Neutrophil (primary cell): ENCODE measurements at regions not wholly inside any gene's neighbourhood (a gene's known extent, or its start where the extent isn't known, plus 50 kb on each side); places are given as distances from the start of the nearest gene placed in this dataset.

Source experiments
- H3K27ac ChIP-seq: fragments of 200-600 bp; sonication (generic); 2 replicates; pipeline ENCODE4 v1.5.1; 2016; ENCODE audit warnings: mild to moderate bottlenecking, moderate library complexity
- H3K27me3 ChIP-seq: fragments of 200-600 bp; sonication (generic); 2 replicates; pipeline ENCODE4 v1.6.0; 2016; ENCODE audit warnings: mild to moderate bottlenecking
- H3K36me3 ChIP-seq: fragments of 200-600 bp; sonication (generic); 2 replicates; pipeline ENCODE4 v1.5.1; 2017
- H3K4me1 ChIP-seq, 2 experiments: fragments of 200-600 bp in 1 of 2; sonication (generic) in 1 of 2; 1 replicate in 1 of 2; 2 replicates in 1 of 2; pipeline versions ENCODE4 v1.5.1 to v1.6.1; 2013 to 2016; ENCODE audit warnings: low read depth in 1 of 2, low read length in 1 of 2, mild to moderate bottlenecking in 1 of 2, moderate library complexity in 1 of 2; ENCODE audit not compliant: control insufficient read depth in 1 of 2, insufficient read depth in 1 of 2
- H3K4me3 ChIP-seq, 2 experiments: fragments of 200-600 bp in 1 of 2; sonication (generic) in 1 of 2; 1 replicate in 1 of 2; 2 replicates in 1 of 2; pipeline ENCODE4 v1.5.1; 2013 to 2016; ENCODE audit warnings: low read depth in 1 of 2, low read length in 1 of 2, mild to moderate bottlenecking in 1 of 2, moderate library complexity in 1 of 2
- H3K9me3 ChIP-seq: fragments of 200-600 bp; sonication (generic); 2 replicates; pipeline ENCODE4 v1.5.1; 2016
- TF ChIP-seq, protein P1 (sequence below): fragments of 200-600 bp; sonication (generic); IDR thresholded peaks from 2 replicates; pipeline ENCODE4 v1.5.1; 2016; ENCODE audit warnings: antibody characterized with exemption

GRCh38 chr12:3933074-3933818 lies 60.0 kb upstream of the PARP11 start:
- TF ChIP-seq, protein P1, sequence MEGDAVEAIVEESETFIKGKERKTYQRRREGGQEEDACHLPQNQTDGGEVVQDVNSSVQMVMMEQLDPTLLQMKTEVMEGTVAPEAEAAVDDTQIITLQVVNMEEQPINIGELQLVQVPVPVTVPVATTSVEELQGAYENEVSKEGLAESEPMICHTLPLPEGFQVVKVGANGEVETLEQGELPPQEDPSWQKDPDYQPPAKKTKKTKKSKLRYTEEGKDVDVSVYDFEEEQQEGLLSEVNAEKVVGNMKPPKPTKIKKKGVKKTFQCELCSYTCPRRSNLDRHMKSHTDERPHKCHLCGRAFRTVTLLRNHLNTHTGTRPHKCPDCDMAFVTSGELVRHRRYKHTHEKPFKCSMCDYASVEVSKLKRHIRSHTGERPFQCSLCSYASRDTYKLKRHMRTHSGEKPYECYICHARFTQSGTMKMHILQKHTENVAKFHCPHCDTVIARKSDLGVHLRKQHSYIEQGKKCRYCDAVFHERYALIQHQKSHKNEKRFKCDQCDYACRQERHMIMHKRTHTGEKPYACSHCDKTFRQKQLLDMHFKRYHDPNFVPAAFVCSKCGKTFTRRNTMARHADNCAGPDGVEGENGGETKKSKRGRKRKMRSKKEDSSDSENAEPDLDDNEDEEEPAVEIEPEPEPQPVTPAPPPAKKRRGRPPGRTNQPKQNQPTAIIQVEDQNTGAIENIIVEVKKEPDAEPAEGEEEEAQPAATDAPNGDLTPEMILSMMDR = no peak
- H3K27me3 ChIP-seq = peaks cover 23% of the 10 kb centered on the region
- no peak overlapping the region for H3K4me3 ChIP-seq
- H3K36me3 ChIP-seq = no peaks in the 10 kb centered on the region
- no peaks in the 10 kb centered on the region for H3K9me3 ChIP-seq
- H3K4me1 ChIP-seq = peaks cover 7% of the 10 kb centered on the region in 2 experiments
- H3K27ac ChIP-seq = no peak overlapping the region

DNA sequence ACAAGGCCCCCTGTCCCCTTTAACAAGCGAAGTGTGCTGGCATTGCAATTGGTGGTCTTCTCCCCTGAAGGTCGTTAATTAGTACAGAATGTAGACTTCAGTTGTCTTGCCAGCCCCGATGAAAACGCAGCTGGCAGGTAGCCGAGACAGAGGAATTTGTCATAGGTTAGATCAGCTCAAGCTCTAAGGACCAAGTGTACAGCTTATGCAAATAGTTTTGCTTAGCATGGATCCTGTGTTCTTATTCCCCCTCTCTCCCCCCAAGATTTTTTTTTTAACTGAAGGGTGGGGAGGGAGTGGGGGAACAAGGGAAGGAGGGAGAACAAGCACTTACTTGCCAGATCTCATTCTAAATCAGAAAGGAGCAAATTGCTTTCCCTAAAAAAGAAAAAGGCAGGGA lies 58.6 kb upstream of the PARP11 start:
- Histone ChIP-seq H3K4me1 (no peaks in the 10 kb centered on the region), H3K4me3 (no peak overlapping the region), H3K36me3 (no peaks in the 10 kb centered on the region), H3K27ac (no peak overlapping the region), H3K9me3 (no peaks in the 10 kb centered on the region), H3K27me3 (peaks cover 23% of the 10 kb centered on the region)
- TF ChIP-seq, protein P1 = no peak

- H3K4me1 ChIP-seq = no peaks in the 10 kb centered on the region
- TF ChIP-seq, protein P1 = no peak
- H3K27ac ChIP-seq = no peak overlapping the region
- no peaks in the 10 kb centered on the region for H3K36me3 ChIP-seq
- peaks cover 23% of the 10 kb centered on the region for H3K27me3 ChIP-seq
- H3K4me3 ChIP-seq = no peak overlapping the region
- H3K9me3 ChIP-seq = no peaks in the 10 kb centered on the region
Measured at GRCh38 chr12:3931206-3931605, 58.0 kb upstream of the PARP11 start.

DNA sequence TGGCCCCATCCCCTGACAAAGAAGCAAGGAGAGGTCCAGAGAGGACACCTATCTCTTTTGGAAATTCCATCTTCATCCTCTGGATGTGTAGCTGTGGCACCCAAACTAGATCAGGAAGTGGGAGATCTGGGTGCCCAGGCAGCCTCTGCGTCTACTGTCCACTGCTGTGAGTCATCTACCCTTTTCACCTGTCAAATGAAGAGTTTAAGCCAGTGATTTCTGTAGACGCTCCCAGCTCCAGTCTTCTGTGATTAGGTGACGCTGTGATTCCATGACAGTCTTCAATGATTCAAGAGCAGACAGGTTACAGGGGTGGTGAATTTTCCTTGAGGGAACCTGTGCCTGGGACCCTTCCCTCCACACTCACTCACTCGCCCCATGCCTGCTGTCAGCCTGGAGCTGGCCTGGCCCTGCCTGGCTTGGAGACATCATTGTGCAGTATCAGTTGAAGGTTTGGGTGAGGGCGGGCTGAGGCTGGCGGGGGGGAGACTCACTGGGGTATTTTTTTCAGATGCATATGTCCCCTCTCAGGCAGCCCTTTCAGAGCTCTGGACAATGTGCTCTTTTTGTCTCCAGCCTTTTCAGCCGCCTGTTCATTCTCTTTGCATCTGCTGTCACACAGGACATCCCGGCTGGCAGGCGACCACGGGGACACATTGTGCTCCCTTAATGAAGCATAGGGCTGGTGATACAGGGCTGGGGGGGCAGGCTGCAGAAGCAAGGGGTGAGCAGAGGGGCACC lies 56.8 kb upstream of the PARP11 start:
- Histone ChIP-seq H3K27me3 (peaks cover 23% of the 10 kb centered on the region), H3K27ac (no peak overlapping the region), H3K9me3 (no peaks in the 10 kb centered on the region), H3K4me1 (no peaks in the 10 kb centered on the region), H3K4me3 (no peak overlapping the region), H3K36me3 (no peaks in the 10 kb centered on the region)
- TF ChIP-seq, protein P1 = no peak

DNA sequence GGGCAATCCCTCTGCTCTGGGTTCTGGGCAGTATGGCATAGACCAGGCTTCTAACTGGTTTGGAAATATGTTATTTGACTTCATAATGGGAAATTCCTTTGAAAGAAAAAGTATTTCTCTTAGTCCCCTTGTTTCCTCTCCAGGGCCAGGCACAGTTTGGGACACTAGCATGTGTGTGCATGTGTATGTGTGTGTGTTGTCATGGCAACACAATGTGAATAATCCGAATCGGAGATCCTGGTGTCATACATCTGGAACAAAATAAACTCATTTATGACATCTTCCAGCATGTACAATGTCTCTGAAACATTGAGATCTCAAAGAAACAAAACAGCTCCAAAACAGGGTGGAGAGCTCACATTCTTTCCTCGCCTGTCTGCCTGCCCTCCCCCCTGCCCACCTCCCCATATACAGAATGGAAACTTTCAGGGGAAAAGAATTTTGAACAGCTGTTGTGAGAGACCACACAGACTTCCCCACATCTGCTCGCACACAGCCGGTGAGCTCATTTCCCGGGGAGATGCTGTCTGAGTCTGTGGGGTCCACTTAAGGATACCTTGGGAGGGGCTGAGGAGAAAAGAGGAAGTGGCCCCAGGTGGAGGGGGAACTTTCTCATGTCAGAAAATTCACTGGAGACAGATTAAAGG lies 55.5 kb upstream of the PARP11 start:
- TF ChIP-seq, protein P1 = no peak
- Histone ChIP-seq H3K27ac (no peak overlapping the region), H3K9me3 (no peaks in the 10 kb centered on the region), H3K4me1 (no peaks in the 10 kb centered on the region), H3K4me3 (no peak overlapping the region), H3K36me3 (no peaks in the 10 kb centered on the region), H3K27me3 (peaks cover 23% of the 10 kb centered on the region)
